Fibroblast of skin of scalp (primary cell): ENCODE measurements at regions not wholly inside any gene's neighbourhood (a gene's known extent, or its start where the extent isn't known, plus 50 kb on each side); places are given as distances from the start of the nearest gene placed in this dataset.
"Not testable (repeated sequence)": the region's sequence is repeated elsewhere in the genome, so short reads cannot be mapped to it uniquely, and the experiment has no call there.

Experiments used
- DNase-seq: peaks from one replicate; pipeline ENCODE4 v3.0.0-alpha.2; 2013

GRCh38 chr10:83994325-83994724, 145.0 kb upstream of the GHITM start:
- no peak for DNase-seq

- DNase-seq, result no peak
Measured at GRCh38 chr10:83995738-83996331, 143.5 kb upstream of the GHITM start.

- DNase-seq, result no peak
Measured at GRCh38 chr10:84004221-84004620, 135.1 kb upstream of the GHITM start.

- no peak for DNase-seq
Measured at GRCh38 chr10:84005403-84005802, 133.9 kb upstream of the GHITM start.

- DNase-seq, result no peak
Measured at GRCh38 chr10:84007482-84007881, 131.8 kb upstream of the GHITM start.

- DNase-seq, result no peak
Measured at GRCh38 chr10:84008878-84009277, 130.4 kb upstream of the GHITM start.

DNA sequence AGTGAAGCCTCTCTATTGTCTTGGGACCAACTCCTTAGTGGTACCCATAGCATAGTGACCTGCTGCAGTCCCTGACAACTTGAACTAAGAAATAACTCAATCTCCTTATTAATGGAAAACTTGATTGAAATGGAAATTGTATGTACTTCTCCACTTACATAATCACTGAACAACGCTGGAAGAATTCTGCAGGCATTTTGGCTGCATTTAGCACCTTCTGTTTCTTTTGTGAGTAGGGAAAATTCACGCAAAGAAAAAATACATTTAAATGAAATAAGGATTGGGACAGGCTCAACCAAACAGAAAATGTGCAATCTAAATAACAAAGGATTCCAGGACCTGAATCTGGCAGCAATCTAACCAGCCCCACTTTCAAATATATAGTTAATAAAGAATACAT, 126.9 kb upstream of the GHITM start:
- DNase-seq, result no peak

GRCh38 chr10:84012831-84013458, 126.4 kb upstream of the GHITM start:
- DNase-seq, result no peak

- no peak for DNase-seq
Measured at GRCh38 chr10:84015877-84016595, 123.3 kb upstream of the GHITM start.

DNA sequence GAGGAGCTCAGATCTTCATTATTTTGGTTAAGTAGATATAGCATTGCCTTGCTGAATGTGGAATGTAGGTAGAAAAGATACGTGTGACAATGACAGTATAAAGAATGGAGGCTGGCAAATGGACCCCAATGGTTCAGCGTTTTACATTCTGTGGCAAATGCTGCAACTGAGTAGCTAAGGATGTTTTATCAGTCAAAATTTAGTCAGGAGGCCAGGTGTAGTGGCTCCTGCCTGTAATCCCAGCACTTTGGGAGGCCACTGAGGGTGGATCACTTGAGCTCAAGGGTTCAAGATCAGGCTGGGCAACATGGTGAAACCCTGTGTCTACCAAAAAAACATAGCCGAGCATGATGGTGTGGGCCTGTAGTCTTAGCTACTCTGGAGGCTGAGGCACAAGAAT, 120.5 kb upstream of the GHITM start:
- no peak for DNase-seq

DNA sequence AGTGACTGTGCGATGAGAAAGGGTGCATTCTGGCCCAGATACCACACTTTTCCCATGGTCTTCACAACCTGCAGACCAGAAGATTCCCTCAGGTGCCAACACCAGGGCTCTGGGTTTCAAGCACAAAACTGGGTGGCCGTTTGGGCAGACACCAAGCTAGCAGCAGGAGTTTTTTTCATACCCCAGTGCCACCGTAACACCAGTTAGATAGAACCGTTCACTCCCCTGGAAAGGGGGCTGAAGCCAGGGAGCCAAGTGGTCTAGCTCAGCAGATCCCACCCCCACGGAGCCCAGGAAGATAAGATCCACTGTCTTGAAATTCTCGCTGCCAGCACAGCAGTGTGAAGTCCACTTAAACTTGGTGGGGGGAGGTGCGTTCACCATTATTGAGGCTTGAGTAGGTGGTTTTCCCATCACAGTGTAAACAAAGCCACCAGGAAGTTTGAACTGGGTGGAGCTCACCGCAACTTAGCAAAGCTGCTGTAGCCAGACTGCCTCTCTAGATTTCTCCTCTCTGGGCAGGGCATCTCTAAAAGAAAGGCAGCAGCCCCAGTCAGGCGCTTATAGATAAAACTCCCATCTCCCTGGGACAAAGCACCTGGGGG, 119.4 kb upstream of the GHITM start:
- DNase-seq, result not testable (repeated sequence)

DNA sequence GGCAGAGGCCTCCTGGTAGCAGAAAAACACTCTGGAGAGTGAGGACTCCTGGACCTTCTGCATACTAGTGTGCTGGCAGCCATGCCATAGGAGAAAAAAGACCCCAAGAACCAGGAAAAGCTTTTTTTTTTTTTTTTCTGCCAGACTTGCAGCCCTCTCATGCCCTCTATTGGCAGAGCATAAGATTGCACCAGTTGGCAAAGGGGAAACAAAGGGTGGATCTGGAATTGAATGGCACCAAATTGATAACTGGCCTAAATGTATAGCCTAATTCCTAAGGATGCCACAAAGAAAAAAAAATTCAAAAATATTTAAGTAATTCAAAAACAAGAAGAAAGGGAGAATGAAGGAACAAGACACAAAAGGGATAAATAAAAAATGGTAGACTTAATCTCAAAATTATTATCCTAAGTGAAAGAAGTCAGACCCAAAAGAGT, 112.5 kb upstream of the GHITM start:
- peak; percentile 5 for DNase-seq

GRCh38 chr10:84029840-84030239, 109.5 kb upstream of the GHITM start:
- no peak for DNase-seq

DNA sequence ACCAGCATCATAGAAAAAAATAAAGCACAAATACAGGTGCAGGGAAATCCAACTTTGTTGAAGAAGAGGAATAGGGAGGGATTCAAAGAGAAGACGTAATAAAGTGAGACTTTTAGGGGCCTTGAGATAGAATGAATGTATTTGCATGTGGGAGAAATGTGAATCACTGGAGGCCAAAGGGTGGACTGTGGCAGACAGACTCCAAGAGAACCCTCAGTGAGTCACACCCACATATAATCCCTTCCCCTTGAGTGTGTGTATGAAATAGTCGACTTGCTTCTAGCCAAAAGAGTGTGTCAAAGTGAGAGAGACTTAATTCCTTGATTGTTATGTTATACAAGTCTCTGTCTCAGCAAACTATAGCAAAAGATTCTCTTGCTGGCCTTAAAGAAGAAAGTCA, 101.3 kb upstream of the GHITM start:
- no peak for DNase-seq

GRCh38 chr10:84039957-84040356, 99.4 kb upstream of the GHITM start:
- no peak for DNase-seq

- no peak for DNase-seq
Measured at GRCh38 chr10:84047258-84048010, 91.9 kb upstream of the GHITM start.

- DNase-seq, result no peak
Measured at GRCh38 chr10:84049645-84050011, 89.7 kb upstream of the GHITM start.

DNA sequence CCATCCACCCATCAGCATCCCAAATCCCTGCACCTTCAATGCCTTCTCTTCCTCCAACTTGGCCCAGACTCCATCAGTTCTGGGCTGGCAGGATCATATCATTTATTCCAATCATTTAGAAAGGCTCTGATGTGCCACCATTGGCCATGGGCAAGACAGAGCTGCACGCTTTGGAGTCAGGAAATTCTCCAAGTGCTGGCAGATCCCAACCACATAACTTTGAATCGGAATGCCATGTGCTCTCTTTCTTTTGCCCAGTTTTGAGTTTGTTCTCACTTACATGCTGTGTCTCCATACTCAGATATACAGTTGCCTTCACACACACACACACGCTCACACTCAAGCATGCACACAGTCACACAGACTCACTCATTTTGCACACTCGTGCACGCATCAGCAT, 85.7 kb upstream of the GHITM start:
- DNase-seq, result no peak

- DNase-seq, result no peak
Measured at GRCh38 chr10:84054743-84055142, 84.6 kb upstream of the GHITM start.

DNA sequence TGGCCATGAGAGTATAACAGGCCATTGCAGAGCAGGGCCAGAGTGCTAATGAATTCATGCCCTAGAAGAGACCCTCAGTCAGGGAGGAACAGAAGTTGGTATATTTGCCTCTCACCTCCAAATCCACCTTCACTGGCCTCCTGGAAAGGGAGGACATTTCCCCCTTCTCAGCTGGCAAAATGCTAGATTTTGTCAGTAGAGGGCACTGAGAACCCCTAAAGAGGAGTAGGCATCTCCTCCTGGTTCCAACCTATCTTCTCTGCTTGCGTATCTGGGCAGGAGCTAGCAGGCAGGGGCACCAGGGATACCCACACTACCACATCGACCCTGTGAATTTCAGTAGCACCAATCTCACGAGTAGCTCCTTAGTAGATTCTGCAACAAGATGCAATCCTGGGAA, 79.8 kb upstream of the GHITM start:
- DNase-seq, result no peak

DNA sequence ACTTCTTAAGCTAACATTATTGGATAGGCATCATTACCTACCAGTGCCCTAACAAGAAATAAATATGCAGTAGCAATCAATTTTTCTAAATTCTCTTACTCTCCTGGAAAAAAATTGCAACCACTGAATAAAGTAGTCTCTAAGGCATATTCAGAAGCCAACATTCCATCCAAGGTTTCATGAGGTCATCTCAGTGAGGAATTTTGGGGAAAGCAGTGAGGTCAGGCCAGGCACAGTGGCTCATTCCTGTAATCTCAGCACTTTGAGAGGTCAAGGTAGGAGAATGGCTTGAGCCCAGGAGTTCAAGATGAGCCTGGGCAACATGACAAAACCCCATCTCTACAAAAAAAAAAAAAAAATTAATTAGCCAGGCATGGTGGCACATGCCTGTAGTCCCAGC, 75.9 kb upstream of the GHITM start:
- no peak for DNase-seq

DNA sequence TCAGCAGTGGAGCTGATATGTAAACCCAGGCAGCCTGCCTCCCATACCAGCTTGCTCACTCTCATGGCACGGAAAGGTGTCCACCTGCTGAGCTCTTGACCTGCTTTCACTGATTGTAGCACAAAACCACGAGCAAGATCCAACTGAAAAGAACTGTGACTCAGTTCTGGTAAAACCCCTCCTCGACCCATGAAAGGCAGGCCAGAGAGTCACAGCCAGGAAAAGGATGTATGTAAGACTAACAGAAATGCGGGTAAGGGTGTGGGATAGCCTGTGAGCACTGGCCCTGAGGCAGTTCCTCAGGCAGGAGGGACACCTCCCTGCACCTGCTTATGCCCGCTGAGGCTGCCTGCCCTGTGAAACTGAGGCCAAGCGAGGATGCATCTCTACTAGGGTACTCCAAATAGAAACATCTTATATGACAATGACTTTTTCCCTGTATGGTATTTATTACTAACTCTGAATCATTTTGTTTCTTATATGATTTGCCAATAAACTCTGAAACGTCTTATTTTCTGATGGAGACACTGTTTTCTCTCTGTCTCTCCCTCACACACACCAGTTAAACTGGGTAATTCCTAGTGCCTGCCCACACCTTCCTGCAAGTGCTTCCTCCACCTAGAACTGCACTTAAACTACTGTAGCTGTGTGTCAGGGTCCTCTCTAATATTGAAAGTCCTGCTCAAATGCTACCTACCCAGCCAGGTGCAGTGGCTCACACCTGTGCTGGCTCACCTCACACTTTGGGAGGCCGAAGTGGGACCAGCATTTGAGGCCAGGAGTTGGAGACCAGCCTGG, 73.3 kb upstream of the GHITM start:
- no peak for DNase-seq
